Natural killer cell (primary cell): ENCODE measurements at regions not wholly inside any gene's neighbourhood (a gene's known extent, or its start where the extent isn't known, plus 50 kb on each side); places are given as distances from the start of the nearest gene placed in this dataset.

Experiments used
- ATAC-seq, 3 donors: fragments of 150-1000 bp in 2 of 3; fragments of 200-7000 bp in 1 of 3; cut with Tn5 transposase; 1 replicate in 1 of 3; 2 replicates in 2 of 3; pipeline ENCODE4 v1.10.0; 2021; ENCODE audit warnings: mild to moderate bottlenecking in 2 of 3, moderate library complexity in 2 of 3
- DNase-seq, 2 donors: peaks; one replicate each; pipeline versions ENCODE4 v3.0.0 to v3.0.0-alpha.2; 2013 to 2021; ENCODE audit warnings: mixed read lengths in 1 of 2
- H3K27ac ChIP-seq: one replicate; pipeline ENCODE4 v1.5.1; 2013; ENCODE audit warnings: mild to moderate bottlenecking, low read length
- H3K27me3 ChIP-seq: one replicate; pipeline ENCODE4 v1.6.1; 2013; ENCODE audit warnings: low read length; ENCODE audit not compliant: control insufficient read depth, insufficient read depth
- H3K36me3 ChIP-seq: one replicate; pipeline ENCODE4 v1.6.1; 2013; ENCODE audit warnings: low read length; ENCODE audit not compliant: control insufficient read depth, insufficient read depth
- H3K4me1 ChIP-seq: one replicate; pipeline ENCODE4 v1.6.1; 2013; ENCODE audit warnings: low read length; ENCODE audit not compliant: control insufficient read depth, insufficient read depth
- H3K4me3 ChIP-seq: one replicate; pipeline ENCODE4 v1.5.1; 2013; ENCODE audit warnings: low read length
- H3K9me3 ChIP-seq: one replicate; pipeline ENCODE4 v1.6.1; 2013; ENCODE audit warnings: low read length; ENCODE audit not compliant: control insufficient read depth, insufficient read depth
- H3K27ac Mint-ChIP-seq, 2 donors: one replicate each; pipeline ENCODE4 v1.8.0; 2022; ENCODE audit warnings: mild to moderate bottlenecking in 2 of 2, mixed read lengths in 2 of 2, moderate library complexity in 1 of 2
- H3K27me3 Mint-ChIP-seq, 2 donors: one replicate each; pipeline ENCODE4 v1.8.0; 2022; ENCODE audit warnings: low read depth in 2 of 2, mixed read lengths in 2 of 2
- H3K36me3 Mint-ChIP-seq: one replicate; pipeline ENCODE4 v1.8.0; 2022; ENCODE audit warnings: mixed read lengths
- H3K4me1 Mint-ChIP-seq, 2 donors: one replicate each; pipeline ENCODE4 v1.8.0; 2022; ENCODE audit warnings: mixed read lengths in 2 of 2
- H3K4me3 Mint-ChIP-seq: one replicate; pipeline ENCODE4 v1.8.0; 2022; ENCODE audit warnings: mild to moderate bottlenecking, moderate library complexity, mixed read lengths
- H3K9me3 Mint-ChIP-seq, 2 donors: one replicate each; pipeline ENCODE4 v1.8.0; 2022; ENCODE audit warnings: mixed read lengths in 2 of 2
- WGBS: methylation state at CpG from one replicate; pipeline ENCODE4 v1.1.7; 2013; ENCODE audit warnings: missing lambda C conversion rate; ENCODE audit not compliant: insufficient coverage; 5-methylcytosine and 5-hydroxymethylcytosine counted together
- intact Hi-C: fragments of 100-400 bp; cut with micrococcal nuclease; formaldehyde crosslinking; loops from one replicate; pipeline ENCODE4 v1.14.2; 2022
- TF ChIP-seq, protein P1 (sequence below): fragments of 200-600 bp; IDR thresholded peaks from one replicate; pipeline ENCODE4 v1.8.0; 2022; ENCODE audit warnings: antibody characterized with exemption

- ATAC-seq (no peak), DNase-seq (no peak)
- Histone ChIP-seq H3K4me3 (no peak overlapping the region), H3K27me3 (no peaks in the 10 kb centered on the region), H3K9me3 (no peaks in the 10 kb centered on the region), H3K27ac (no peak overlapping the region), H3K36me3 (no peaks in the 10 kb centered on the region), H3K4me1 (no peaks in the 10 kb centered on the region)
- Mint-ChIP-seq H3K4me3 (no peak overlapping the region), H3K36me3 (no peaks in the 10 kb centered on the region), H3K9me3 (no peaks in the 10 kb centered on the region), H3K4me1 (no peaks in the 10 kb centered on the region), H3K27ac (no peak overlapping the region), H3K27me3 (peaks cover 0 to 4% of the 10 kb centered on the region in 2 donors)
- TF ChIP-seq, protein P1, sequence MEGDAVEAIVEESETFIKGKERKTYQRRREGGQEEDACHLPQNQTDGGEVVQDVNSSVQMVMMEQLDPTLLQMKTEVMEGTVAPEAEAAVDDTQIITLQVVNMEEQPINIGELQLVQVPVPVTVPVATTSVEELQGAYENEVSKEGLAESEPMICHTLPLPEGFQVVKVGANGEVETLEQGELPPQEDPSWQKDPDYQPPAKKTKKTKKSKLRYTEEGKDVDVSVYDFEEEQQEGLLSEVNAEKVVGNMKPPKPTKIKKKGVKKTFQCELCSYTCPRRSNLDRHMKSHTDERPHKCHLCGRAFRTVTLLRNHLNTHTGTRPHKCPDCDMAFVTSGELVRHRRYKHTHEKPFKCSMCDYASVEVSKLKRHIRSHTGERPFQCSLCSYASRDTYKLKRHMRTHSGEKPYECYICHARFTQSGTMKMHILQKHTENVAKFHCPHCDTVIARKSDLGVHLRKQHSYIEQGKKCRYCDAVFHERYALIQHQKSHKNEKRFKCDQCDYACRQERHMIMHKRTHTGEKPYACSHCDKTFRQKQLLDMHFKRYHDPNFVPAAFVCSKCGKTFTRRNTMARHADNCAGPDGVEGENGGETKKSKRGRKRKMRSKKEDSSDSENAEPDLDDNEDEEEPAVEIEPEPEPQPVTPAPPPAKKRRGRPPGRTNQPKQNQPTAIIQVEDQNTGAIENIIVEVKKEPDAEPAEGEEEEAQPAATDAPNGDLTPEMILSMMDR: no peak
- 88% methylated on average over 5 of the region's 5 CpGs for WGBS
- intact Hi-C loops: no loop called here
Observed at GRCh38 chr2:45121236-45121927, 112.1 kb upstream of the SIX2 start.

DNA sequence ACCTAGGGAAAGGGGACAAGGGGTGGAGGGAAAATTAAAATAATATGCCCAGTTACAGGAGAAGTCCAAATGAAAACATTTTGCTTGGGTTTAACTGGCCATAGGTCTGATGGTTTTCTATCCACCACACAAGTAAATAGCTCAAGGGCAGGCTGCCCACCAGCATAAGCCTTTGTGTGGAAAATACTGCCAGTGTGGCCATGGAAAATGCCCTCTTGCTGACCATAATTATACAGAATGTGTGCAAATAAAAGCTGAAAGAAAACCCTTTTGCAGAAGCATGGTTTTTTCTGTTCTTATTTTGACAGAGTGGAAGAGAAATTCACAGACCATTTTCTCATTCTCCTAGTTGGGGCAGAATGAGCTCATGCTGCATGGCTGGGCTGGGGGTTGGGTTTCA lies 111.3 kb upstream of the SIX2 start:
- ATAC-seq: no peak
- Histone ChIP-seq H3K4me1 (no peaks in the 10 kb centered on the region), H3K27me3 (no peaks in the 10 kb centered on the region), H3K27ac (no peak overlapping the region), H3K36me3 (no peaks in the 10 kb centered on the region), H3K9me3 (no peaks in the 10 kb centered on the region), H3K4me3 (no peak overlapping the region)
- no peak overlapping the region for H3K27ac Mint-ChIP-seq
- H3K4me1 Mint-ChIP-seq: no peaks in the 10 kb centered on the region
- intact Hi-C loops: no loop called here
- no peak for DNase-seq
- no peaks in the 10 kb centered on the region for H3K9me3 Mint-ChIP-seq
- TF ChIP-seq, protein P1: no peak
- no peaks in the 10 kb centered on the region for H3K36me3 Mint-ChIP-seq
- no peak overlapping the region for H3K4me3 Mint-ChIP-seq
- H3K27me3 Mint-ChIP-seq: peaks cover 0 to 4% of the 10 kb centered on the region in 2 donors

- H3K4me1 Mint-ChIP-seq: no peaks in the 10 kb centered on the region
- intact Hi-C loops: no loop called here
- H3K4me3 ChIP-seq: no peak overlapping the region
- H3K36me3 ChIP-seq: no peaks in the 10 kb centered on the region
- DNase-seq (no peak), ATAC-seq (no peak)
- H3K27ac Mint-ChIP-seq: no peak overlapping the region
- H3K4me1 ChIP-seq: no peaks in the 10 kb centered on the region
- no peaks in the 10 kb centered on the region for H3K27me3 ChIP-seq
- no peaks in the 10 kb centered on the region for H3K36me3 Mint-ChIP-seq
- H3K4me3 Mint-ChIP-seq: no peak overlapping the region
- no peaks in the 10 kb centered on the region for H3K9me3 ChIP-seq
- TF ChIP-seq, protein P1: no peak
- no peaks in the 10 kb centered on the region for H3K9me3 Mint-ChIP-seq
- 76% methylated on average over 2 of the region's 2 CpGs for WGBS
- H3K27ac ChIP-seq: no peak overlapping the region
- H3K27me3 Mint-ChIP-seq: peaks cover 0 to 4% of the 10 kb centered on the region in 2 donors
Observed at GRCh38 chr2:45119855-45120254, 110.6 kb upstream of the SIX2 start.

DNA sequence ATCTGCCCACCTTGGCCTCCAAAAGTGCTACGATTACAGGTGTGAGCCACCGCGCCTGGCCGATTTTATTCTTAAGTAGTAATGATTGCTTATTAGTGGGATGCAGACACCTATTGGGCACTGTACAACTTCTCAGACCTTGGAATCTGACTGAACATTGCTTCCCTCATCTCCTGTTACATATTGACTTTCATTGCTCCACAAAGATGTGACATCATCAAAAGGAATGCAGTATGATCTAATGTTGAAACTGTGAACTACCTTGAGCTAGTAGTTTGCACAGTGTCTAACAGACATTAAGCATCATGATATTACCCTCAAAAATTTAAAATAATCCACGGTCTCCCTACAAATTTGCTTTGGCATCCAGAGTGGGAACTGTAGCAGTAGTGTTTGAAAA lies 109.8 kb upstream of the SIX2 start:
- no peaks in the 10 kb centered on the region for H3K9me3 Mint-ChIP-seq
- peaks cover 0 to 4% of the 10 kb centered on the region in 2 donors for H3K27me3 Mint-ChIP-seq

More for the DNA sequence above, 109.8 kb upstream of the SIX2 start:
- H3K27me3 ChIP-seq: no peaks in the 10 kb centered on the region
- WGBS: 91% methylated on average over 5 of the region's 5 CpGs
- Mint-ChIP-seq H3K4me3 (no peak overlapping the region), H3K36me3 (no peaks in the 10 kb centered on the region), H3K27ac (no peak overlapping the region), H3K4me1 (no peaks in the 10 kb centered on the region)
- H3K36me3 ChIP-seq: no peaks in the 10 kb centered on the region
- H3K4me1 ChIP-seq: no peaks in the 10 kb centered on the region
- H3K27ac ChIP-seq: no peak overlapping the region
- DNase-seq (no peak), ATAC-seq (no peak)
- TF ChIP-seq, protein P1: no peak
- H3K4me3 ChIP-seq: no peak overlapping the region
- intact Hi-C loops: no loop called here
- no peaks in the 10 kb centered on the region for H3K9me3 ChIP-seq
